Stimulated activated CD8-positive, alpha-beta memory T cell treated with anti-CD3 and anti-CD28 coated beads, Interleukin-7, amount 100 ng/mL, for 24 hours (primary cell): ENCODE measurements at regions not wholly inside any gene's neighbourhood (a gene's known extent, or its start where the extent isn't known, plus 50 kb on each side); places are given as distances from the start of the nearest gene placed in this dataset.

Experiments used
- DNase-seq: peaks from one replicate; pipeline ENCODE4 v3.0.0-alpha.2; 2020; ENCODE audit warnings: low read depth

DNA sequence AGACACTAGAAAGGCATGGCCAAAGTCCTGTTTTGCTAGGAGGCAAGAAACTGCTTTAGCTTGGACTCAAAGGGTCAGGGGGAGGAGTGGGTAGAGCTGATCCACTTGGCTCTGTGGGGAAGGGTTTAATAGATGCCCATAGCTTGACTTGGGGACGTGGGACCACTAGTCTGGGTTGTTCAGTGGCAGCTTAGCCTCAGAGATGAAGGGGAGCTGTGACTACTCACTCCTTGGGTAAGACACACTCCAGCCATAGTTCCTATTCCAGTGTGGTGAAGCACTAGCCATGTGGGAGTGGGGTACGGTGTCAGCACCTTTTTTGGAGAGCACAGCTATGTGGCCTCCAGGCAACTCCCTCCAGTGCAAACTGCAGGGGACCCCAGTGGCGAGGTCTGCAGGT lies 257.3 kb downstream of the TMEM121 start:
- no peak for DNase-seq

GRCh38 chr14:105793836-105794235 lies 267.5 kb downstream of the TMEM121 start:
- no peak for DNase-seq

- no peak for DNase-seq
Measured at GRCh38 chr14:105797546-105797945, 271.2 kb downstream of the TMEM121 start.

DNA sequence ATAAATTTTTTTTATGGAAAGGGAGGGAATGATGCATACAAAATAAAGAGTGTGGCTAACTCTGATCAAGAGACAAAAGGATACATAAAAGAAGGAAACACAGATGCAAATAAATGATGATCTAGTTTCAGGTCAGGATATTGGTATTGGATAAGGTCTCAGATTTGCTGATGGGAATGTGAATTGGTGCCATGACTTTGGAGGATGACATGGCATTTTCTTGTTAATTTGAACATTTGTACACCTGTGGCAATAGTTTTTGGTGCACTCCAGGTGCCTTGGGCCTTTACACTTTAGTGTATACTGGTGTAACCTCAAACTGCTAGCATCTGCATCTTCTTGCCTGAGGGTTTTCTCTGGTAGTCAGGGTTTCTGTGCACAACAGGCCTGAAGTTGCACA lies 279.3 kb downstream of the TMEM121 start:
- DNase-seq: no peak

DNA sequence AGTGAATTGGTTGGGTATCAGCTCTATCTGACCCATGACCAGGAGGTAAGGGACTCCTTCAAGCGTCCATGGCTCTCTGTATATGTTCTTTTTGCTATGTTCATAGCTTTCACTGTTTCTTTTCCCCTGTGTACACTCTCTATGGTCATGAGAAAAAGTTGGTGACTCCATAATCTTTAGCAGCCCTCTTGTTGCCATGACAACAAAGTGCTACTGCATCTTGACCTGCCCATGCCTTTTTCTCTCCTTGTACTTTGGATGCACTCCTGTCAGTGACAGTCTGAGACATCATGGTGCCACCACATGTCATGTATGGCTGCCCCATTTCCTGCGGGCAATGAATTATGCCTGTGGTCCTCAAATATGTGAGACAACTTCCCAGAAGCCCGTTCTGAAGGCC lies 280.2 kb downstream of the TMEM121 start:
- no peak for DNase-seq

DNA sequence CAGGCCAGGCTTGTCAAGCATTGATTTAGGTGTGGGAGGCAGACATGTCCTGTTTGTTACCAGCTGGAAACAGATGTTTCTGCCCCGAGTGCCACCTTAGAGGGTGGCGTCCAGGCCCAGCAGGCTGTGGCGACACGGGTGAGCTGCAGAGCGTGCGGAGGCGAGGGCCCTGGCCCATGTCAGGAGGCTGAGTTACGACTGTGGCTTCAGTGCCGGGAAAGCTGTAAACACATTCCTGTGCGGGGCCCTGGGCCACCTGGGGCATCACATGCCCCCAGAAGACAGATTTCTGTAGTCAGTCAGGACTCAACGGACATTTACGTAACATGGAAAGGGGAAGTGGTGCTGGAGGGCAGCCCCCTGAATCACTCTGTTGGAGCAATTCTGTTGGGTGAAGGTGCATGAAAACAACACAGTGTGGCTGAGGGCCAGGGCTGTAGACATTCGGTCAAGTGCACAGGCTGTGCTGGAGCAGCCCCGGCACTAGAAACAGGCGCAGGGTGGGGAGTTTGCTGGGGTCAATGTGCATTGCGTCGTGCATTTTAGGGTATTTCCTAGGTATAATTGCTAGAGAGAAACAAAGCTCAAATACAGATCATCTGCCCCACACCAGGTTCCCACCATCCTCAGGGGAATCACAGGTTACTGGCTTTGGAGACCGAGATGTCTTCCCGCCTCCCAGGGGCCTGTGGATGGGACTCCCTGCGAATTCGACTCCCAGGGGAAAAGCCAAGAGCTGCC lies 291.8 kb downstream of the TMEM121 start:
- DNase-seq: no peak

- DNase-seq: no peak
Measured at GRCh38 chr14:105818712-105819005, 292.3 kb downstream of the TMEM121 start.

DNA sequence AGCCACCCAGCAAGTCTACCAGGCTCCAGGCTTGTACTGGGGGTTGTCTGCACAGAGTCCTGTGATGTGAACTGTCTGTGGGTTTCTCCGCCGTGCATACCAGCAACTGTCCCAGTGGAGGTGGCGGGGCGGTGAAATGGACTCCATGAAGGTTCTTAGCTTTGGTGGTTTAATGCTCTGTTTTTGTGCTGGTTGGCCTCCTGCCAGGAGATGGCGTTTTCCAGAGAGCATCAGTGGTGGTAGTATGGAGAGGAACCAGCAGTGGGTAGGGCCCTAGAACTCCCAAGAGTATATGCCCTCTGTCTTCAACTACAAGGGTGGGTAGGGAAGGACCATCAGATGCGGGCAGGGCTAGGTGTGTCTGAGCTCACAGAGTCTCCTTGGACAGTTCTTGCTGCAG lies 303.8 kb downstream of the TMEM121 start:
- no peak for DNase-seq

DNA sequence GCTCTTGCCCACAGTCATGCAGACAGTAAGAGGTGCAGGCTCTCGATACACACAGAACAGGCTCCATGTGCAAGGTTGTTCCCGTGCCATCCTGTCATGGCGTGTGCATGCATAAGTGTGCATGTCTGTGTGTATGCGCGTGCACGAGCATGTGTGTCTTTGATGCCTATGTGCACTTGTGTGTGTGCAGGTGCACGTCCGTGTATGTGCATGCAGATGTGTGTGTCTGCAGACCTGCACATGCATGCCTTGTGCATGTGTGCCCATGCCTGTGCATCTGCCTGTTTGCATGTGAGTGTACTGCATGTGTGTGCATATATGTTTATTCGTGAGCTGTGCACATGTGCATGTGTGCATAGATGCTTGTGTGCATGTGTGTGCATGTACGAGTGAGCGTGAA lies 309.8 kb downstream of the TMEM121 start:
- no peak for DNase-seq

DNA sequence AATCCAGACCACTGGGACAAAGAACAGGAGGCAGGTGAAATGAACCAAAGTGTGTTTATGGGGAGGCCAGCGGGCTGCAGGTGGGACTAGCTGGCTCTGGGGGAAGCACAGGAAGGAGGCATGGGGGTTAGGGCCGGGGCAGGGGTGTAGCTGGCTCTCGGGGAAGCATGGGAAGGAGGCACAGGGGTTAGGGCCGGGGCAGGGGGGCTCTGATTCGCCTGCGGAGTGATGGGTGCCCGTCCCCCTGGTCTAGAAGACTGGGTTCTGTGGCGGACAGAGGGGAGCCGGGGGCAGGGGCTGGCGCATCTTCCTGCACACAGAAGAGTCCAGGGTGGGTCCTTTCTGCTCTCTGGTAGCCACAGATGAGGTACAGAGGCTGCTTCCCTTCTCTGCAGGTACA lies 310.3 kb downstream of the TMEM121 start:
- DNase-seq: no peak

- no peak for DNase-seq
Measured at GRCh38 chr14:105837349-105838063, 311.1 kb downstream of the TMEM121 start.

DNA sequence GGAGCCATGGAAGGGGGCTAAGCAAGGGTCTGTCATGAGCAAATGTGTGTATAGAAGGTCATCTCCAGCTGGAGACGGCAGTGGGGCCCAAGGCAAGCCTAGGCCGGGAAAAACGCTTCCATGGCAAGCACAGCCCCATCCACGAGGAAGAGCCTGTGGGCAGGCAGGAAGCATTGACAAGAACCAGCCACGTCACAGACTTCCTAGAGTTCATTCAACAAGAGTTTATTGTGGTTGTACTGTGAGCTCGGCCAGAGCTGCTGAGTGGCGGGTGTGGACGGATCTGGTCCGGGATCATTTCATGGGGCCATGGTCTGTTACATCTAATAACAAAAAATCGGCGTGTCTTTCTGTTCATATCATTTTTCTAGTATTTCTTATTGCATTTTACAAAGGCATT lies 311.7 kb downstream of the TMEM121 start:
- no peak for DNase-seq

DNA sequence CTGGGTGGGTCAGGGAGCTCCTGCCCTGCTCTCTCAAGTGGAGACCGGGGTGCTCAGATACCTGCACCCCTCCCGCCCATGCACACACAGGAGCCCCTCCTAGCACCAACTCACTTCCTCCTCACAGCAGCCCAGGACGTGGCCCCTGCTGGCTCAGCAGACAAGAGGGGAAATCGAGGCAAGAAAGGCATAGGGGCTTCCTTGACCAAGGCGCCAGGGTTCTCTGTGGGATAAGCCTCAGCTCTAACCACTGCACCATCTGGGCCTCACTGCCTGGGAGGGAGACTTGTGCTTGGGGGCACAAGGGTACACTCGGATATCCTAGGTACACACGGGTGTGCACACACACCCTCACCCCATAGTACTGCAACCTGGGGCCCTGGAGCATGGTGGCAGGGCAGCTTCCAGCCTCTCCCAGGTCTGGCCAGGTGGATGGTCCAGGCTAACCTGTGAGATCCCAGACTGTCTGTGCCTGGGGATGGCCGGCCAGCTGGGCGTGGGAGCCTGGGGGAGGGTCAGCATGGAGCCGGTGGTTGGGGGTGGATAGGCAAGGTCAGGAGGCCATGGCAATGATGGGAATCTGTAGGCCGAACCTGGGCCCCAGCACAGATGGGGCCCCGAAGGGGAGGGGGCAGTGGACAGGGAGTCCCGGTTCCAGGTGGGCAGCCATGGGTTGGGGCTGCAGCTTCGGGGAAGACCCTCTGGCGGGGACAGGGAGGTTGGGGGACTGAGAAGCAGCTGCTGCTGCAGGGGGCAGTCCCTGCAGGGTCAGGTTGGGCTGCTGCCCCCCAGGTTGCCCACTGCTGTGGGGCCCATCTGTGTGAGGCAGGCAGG lies 312.4 kb downstream of the TMEM121 start:
- DNase-seq: no peak

DNA sequence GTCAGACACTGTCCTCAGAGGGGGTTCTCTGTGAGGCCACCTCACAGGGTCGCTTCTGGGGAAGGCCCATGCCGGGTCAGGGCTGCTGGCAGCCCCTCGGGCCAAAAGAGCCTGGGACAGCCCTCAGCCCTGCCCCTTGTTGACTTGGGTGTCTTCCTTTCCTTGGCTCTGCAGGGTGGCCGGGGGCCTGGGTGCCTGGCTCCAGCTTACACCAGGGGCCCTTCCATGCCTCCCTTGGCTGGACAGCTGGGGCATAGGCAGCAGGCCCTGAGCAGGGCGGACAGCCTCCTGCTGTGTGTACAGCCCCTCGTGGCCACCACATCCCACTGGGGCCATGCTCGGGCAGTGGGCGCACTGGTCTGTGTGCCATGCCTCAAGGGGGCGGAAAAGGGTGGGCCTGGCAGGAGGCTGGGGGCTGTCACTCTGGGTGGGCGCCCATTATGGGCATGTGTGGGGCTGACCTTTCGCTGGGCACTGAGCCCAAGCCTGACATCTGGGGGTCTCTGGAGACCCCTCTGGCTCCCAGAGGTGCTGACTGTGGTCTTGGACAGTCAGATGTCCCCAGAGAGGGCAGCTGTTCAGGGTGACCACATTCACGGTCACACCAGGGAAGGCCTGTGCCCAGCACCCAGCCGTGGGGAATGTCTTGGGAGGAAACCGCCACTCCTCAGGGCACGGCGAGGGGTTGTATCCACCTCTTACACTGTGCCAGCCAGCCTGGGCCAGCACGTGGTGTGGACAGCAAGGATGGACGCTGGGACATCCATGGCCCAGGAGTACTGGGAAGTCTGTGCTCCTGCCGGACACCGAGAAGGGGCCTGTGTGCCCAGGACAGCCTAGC lies 313.3 kb downstream of the TMEM121 start:
- DNase-seq: no peak

- DNase-seq: no peak
Measured at GRCh38 chr14:105840266-105841021, 314.1 kb downstream of the TMEM121 start.

DNA sequence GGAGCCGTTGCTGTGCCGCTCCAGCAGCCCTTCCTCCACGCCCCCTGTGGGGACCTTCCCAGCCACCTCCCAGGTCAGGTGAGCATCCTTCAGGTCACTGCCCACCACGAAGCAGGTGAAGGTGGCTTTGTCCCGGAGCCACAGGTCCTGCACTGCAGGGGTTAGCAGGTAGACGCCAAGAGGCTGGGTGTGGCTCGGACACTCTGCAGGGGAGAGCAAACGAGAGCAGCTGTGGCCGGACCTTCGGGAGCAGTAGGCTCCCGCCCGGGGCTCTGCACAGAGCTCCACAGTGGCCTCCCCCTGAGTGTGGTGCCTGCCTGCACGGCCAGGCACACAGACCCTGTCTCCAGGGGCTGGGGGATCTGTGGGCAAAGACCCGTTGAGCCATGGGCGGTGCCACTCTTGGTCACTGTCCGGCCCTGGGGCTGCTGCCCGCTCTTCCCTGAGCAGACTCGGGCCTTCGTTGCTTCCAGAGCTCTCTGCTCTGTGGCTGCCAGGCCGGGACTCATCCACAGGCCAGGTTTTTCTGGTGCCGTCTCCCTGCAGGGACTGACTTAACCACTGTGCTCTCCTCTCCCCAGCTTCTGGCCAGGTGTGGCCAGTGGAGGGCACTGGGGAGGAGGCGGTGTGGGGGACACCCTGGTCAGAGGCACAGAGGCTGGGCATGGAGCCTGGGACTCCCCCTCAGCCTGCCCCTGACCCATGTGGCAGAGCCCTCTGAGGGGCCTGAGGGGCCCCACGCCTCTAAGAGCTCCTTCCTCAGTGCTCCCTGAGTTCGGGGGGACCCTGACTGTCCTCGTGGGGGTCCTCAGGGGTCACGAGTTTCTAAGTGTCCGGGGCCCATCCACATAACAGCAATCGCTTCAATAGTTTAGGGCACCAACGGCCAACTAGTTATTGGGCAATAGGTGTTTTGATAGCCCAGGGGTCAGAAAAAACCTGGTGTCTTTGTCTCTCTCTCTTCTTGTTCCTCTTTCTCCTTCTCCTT lies 314.9 kb downstream of the TMEM121 start:
- DNase-seq: no peak

DNA sequence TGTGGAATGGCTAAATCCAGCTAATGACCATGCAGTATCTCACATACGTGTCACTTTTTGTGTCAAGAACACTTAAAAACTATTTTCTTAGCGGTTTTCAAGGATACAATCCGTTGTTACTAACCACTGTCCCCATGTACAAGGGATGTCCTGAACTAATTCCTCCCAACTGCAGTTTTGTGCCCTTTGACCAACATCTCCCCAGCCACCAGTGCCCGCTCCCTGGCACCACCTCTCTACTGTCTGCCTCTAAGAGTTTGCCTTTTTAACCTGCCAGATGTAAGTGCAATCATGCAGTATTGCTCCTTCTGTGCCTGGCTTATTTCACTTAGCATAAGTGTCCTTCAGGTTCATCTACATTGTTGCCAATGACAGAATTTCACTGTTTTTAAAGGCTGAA lies 315.7 kb downstream of the TMEM121 start:
- DNase-seq: no peak

DNA sequence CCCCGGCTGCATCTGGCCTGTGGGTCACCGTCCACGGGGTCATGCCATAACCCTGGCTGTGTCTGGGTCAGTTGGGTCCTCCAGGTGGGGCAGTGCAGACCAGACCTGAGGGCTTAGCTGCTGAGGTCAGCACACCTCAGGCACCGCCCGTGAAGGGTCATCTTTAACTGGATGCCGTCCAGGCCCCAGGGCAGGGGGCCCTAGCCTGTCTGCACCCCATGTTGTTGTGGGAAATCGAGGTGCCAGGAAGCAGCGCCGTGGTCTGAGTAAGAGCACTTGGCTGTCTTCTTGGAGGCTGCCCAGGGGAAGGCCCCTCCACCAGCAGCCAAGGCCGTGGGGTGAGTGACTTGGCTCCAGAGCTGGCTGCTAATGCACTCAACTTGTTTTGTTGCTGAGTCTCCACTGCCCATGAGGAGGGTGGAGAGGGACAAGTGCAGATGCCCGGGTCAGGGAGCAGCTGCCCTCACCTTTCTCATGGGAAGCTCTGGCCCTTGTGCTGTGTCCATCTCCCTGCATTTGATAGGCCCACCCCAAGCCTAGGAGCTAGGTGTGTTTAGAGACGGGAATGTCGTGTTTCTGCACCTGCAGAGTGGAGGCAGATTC lies 317.2 kb downstream of the TMEM121 start:
- DNase-seq: no peak

DNA sequence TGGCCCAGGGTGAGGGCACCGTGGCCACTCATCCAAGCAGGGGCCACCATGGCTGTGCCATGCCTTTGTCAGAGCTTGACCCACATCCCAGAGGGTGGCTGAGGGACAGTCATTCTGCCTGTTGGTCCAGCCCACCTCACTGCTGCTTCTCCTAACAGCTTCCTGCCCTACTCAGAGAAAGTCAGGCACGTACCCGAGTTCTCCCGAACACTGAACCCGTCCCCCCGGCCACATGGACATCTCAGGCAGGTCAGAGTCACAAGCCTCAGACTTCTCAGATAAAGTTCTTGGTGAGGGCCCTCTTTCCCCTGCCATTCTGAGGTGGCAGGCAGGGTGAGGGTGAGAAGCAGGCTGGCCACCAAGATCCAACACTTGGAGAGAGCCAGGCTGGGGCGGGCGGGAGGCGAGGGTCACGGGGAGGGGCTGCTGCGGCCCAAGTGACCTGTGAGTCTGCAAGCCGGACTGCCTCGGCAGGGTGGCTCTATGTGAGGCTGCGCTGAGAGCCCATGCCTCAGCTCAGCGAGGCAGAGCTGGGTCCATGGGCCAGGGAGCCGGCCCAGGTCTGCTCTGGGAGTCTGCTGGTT lies 317.8 kb downstream of the TMEM121 start:
- no peak for DNase-seq
